Stimulated activated CD4-positive, alpha-beta T cell treated with anti-CD3 and anti-CD28 coated beads, TNF-alpha, amount 100 ng/mL, for 4 hours (primary cell): ENCODE measurements at regions not wholly inside any gene's neighbourhood (a gene's known extent, or its start where the extent isn't known, plus 50 kb on each side); places are given as distances from the start of the nearest gene placed in this dataset.
"Not testable (repeated sequence)": the region's sequence is repeated elsewhere in the genome, so short reads cannot be mapped to it uniquely, and the experiment has no call there.

Experiments
- DNase-seq, 3 experiments: peaks; one replicate each; pipeline ENCODE4 v3.0.0-alpha.2; 2020; ENCODE audit warnings: low read depth in 3 of 3

- DNase-seq: no peak
Observed at GRCh38 chr4:23958749-23959148, 68.9 kb upstream of the PPARGC1A start.

DNA sequence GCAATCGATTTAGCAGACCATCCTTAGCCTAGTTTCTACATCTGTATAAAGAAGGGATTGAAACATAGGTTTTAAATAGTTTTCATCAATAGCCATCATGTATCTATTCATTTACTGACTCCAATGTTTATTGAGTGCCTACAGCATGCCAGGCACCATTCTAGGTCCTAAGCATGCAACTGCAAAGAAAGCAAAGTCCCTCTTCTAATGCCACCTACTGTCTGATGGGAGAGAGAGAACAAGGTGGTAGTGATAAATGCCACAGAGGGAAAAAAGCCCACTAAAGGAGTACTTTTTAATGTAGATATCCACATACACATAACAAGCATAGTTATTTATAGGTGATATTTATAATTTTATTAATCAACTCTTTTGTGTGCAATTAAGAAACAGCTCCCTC lies 67.6 kb upstream of the PPARGC1A start:
- DNase-seq: no peak

DNA sequence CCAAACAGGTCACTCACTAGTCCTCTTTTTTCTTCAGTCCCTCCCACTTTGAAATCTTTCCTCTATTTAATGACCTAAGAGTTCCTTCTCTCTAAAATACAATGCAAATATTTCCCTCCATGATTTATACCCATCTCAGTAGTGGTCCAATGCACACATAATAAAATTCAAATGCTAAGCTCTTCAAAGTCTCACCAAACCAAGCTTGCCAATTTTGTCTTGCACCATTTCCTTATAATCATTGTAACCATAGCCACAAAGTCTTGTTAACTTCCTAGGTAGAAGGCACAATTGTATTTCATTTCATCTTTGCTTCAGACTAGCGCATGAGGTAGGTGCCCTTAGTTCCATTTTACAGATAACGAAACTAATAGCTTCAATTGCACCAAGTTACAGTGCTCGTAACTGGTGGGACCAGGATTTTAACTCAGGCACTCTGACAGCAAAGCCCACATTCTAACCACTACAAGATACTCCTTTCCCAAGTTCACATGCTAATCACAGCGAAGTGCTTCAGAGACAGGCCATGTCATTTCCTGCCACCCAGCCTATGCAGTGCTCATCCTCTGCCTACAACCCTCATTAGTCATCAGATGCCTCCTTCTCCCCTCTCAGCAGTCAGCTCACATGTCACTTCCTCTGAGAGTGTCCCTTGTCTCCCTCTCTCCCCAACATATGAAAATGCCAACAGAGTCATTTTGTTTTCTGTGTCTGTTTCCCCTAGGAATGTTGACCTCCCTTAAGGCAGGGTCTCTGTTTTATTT lies 66.9 kb upstream of the PPARGC1A start:
- DNase-seq: no peak

DNA sequence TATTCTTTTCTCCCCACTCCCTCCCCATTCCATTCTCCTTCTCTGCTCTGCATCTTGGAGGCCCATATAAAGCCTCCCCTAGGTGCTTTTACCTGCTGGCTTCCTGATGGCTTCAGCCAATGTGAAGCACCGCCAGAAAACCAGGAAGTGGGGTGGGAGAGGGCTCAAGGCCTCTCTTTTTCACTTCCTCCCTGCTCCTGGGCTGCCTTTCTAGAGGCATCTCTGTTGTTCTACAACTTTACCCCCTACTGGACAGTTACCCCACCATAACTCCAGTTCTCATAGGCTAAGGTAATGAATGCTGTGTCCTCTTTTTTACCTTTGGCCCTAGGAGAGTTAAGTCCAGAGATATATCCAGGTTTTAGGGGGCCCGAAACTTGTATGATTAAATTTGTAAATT lies 62.4 kb upstream of the PPARGC1A start:
- DNase-seq: no peak

- DNase-seq: no peak
Observed at GRCh38 chr4:23947826-23948225, 58.0 kb upstream of the PPARGC1A start.

- no peak for DNase-seq
Observed at GRCh38 chr4:23946299-23946698, 56.5 kb upstream of the PPARGC1A start.

DNA sequence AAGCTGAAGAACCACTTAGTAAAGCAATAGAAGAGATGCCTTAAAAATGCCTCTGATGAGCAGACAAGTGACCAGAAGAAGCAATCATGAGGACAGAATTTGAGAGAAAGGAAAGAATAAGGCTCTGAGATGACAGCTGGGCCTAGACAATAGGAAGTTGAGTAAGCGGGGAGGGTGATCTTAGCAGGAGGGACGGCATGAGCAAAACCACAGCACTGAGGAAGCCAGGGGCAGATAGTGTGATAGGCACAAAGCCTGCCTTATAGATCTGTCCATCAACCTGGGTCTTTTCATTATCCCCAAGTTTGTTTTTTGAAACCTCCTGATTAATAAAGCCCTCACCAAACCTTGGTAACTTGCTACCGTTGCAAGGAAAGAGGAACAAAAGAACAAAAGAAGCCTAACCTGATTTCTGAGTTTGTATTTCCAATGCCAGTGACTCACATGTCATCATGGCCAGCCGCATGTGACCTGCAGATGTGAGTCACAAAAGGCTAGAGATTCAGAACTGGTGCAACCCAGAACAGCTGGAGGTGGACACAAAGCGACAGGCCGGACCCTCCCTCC lies 55.7 kb upstream of the PPARGC1A start:
- no peak for DNase-seq

DNA sequence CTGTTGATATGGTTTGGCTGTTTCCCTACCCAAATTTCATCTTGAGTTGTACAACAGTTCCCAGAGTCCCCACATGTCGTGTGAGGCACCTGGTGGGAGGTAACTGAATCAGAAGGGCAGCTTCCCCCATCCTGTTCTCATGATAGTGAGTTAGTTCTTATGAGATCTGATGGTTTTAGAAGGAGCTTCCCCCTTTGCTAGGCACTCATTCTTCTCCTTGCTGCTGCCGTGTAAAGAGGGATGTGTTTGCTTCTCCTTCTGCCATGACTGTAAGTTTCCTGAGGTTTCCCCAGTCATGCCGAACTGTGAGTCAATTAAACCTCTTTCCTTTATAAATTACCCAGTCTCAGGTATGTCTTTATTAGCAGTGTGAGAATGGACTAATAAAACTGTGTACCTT lies 54.7 kb upstream of the PPARGC1A start:
- DNase-seq: not testable (repeated sequence)

DNA sequence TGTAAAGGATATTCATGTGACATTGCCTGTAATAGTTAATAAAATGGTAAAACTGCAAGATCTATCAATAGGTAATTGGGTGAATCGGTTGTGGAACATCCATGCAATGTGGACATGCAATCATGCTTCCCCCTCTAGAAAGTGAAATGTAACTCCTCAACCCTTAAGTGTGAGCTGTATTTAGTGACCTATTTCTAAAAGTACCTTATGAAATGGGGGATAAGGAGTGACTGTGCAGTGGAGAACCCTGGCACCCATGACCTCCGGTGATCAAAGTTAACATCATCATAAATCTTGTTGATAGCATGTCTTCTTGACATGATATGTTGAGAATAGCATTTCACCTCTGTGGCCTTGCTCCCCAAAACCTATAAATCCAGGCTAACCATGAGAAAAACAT lies 53.6 kb upstream of the PPARGC1A start:
- DNase-seq: no peak

GRCh38 chr4:23942471-23942870 lies 52.6 kb upstream of the PPARGC1A start:
- no peak for DNase-seq
